ENCODE measurements at regions not wholly inside any gene's neighbourhood (a gene's known extent, or its start where the extent isn't known, plus 50 kb on each side); places are given as distances from the start of the nearest gene placed in this dataset.

- Histone ChIP-seq H3K4me1 (no peaks in the 10 kb centered on the region), H3K4me3 (no peak overlapping the region), H3K36me3 (no peaks in the 10 kb centered on the region), H3K27ac (no peak overlapping the region), H3K27me3 (ENCODE audit: low read depth) (no peaks in the 10 kb centered on the region), H3K9me3 (no peaks in the 10 kb centered on the region)
- ATAC-seq (no peak), DNase-seq (no peak)
- TF ChIP-seq, protein P1, sequence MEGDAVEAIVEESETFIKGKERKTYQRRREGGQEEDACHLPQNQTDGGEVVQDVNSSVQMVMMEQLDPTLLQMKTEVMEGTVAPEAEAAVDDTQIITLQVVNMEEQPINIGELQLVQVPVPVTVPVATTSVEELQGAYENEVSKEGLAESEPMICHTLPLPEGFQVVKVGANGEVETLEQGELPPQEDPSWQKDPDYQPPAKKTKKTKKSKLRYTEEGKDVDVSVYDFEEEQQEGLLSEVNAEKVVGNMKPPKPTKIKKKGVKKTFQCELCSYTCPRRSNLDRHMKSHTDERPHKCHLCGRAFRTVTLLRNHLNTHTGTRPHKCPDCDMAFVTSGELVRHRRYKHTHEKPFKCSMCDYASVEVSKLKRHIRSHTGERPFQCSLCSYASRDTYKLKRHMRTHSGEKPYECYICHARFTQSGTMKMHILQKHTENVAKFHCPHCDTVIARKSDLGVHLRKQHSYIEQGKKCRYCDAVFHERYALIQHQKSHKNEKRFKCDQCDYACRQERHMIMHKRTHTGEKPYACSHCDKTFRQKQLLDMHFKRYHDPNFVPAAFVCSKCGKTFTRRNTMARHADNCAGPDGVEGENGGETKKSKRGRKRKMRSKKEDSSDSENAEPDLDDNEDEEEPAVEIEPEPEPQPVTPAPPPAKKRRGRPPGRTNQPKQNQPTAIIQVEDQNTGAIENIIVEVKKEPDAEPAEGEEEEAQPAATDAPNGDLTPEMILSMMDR (IDR thresholded peaks at IDR 0.05), result no peak
- intact Hi-C loops (cut with DNase I), result no loop called here
Measured at GRCh38 chrX:130974323-130974722, 71.3 kb upstream of the ENOX2 start.

DNA sequence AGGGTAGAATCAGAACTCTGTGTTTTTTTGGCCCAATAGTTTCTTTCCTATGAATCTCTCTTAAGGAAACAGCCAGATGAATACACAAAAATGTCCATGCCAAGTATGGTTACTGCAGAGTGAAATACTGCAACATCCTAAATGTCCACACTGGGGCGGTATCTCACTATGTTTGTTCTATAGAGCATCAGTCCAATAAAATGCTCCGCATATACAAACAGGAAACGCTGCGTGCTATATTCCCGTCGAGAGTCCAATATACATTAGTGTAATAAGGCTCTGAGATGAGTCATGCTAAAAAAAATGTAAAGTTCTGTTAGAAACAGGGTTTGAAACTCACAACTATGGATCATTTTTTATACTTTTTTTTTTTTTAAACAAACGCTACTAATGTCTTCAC lies 72.9 kb upstream of the ENOX2 start:
- H3K4me3 ChIP-seq, result no peak overlapping the region
- H3K36me3 ChIP-seq, result no peaks in the 10 kb centered on the region
- intact Hi-C loops (cut with DNase I), result no loop called here
- no peak for DNase-seq
- no peaks in the 10 kb centered on the region for H3K9me3 ChIP-seq
- H3K27me3 ChIP-seq (ENCODE audit: low read depth), result no peaks in the 10 kb centered on the region
- H3K4me1 ChIP-seq, result no peaks in the 10 kb centered on the region
- no peak overlapping the region for H3K27ac ChIP-seq
- TF ChIP-seq, protein P1 (IDR thresholded peaks at IDR 0.05), result peak; percentile 31
- peak in 1 of 2 donors; percentile 50 for ATAC-seq

DNA sequence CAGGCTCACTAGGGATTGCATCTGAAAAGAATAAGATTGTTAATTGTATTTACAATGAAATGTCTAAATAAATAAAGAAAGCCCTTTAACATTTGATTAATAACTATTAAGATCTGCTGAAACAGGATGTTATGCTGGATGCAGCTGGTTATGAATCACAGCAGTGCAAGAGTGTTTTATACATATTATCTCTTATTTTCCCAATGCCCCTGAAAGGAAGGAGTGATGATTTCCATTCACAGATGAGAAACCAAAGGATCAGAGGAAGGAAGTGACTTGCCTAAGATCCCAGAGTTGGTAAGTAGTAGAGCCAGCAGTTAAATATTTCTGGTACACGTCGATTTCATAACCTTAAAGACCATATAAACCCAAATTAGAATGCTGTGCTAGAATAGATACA lies 76.3 kb upstream of the ARHGAP36 start:
- no peak for ATAC-seq
- TF ChIP-seq, protein P1 (IDR thresholded peaks at IDR 0.05), result no peak

DNA sequence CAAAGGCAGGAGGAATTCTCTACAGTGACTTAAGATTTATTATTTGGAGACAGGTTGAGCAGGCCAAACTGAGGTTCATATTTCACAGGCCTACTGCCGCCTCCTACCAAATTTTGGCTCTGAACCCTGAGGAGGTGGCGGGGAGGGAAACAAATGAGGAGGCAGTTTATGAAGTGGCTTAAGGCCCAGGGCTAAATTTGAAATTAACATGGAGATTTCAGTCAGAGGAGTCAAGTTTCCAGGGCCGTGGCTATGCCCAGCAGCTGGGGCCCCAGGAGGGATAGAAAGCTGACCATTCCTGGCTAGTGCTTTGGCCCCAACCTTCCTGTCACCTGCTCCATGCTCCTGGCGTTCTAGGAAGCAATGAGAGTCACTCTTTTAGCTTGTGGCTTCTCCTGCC lies 73.4 kb upstream of the ARHGAP36 start:
- H3K36me3 ChIP-seq, result no peaks in the 10 kb centered on the region
- H3K4me1 ChIP-seq, result no peaks in the 10 kb centered on the region
- no peak for ATAC-seq
- no peaks in the 10 kb centered on the region for H3K9me3 ChIP-seq
- no peaks in the 10 kb centered on the region for H3K27me3 ChIP-seq (ENCODE audit: low read depth)
- no peak overlapping the region for H3K27ac ChIP-seq
- intact Hi-C loops (cut with DNase I), result no loop called here
- no peak overlapping the region for H3K4me3 ChIP-seq
- no peak for DNase-seq
- TF ChIP-seq, protein P1 (IDR thresholded peaks at IDR 0.05), result no peak

More for the DNA sequence above, 76.3 kb upstream of the ARHGAP36 start:
- DNase-seq, result no peak
- Histone ChIP-seq H3K36me3 (no peaks in the 10 kb centered on the region), H3K9me3 (no peaks in the 10 kb centered on the region), H3K4me1 (no peaks in the 10 kb centered on the region), H3K4me3 (no peak overlapping the region), H3K27ac (no peak overlapping the region), H3K27me3 (ENCODE audit: low read depth) (no peaks in the 10 kb centered on the region)
- intact Hi-C loops (cut with DNase I), result no loop called here

DNA sequence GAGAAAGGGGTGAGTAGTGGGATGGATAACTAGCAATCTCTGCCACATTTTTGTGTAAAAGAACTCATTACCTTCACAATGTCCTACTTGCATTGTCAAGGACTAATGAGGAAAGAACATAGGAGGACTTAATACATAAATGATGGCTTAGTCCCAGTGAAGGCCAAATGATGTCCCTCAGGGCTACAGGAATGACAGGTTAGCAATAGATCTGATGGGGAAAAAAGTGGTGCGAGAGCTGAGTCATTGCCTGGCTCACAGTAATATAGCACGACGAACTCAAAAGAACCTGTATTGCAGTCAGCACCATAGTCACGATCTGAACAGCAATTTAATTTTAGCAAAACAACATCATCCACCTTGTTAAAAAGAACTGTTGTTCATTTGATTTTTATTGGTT lies 70.9 kb upstream of the ARHGAP36 start:
- intact Hi-C loops (cut with DNase I), result no loop called here
- no peaks in the 10 kb centered on the region for H3K9me3 ChIP-seq
- no peak overlapping the region for H3K27ac ChIP-seq
- no peak for ATAC-seq
- no peaks in the 10 kb centered on the region for H3K4me1 ChIP-seq
- no peak for DNase-seq
- no peaks in the 10 kb centered on the region for H3K36me3 ChIP-seq
- H3K4me3 ChIP-seq, result no peak overlapping the region
- H3K27me3 ChIP-seq (ENCODE audit: low read depth), result no peaks in the 10 kb centered on the region
- TF ChIP-seq, protein P1 (IDR thresholded peaks at IDR 0.05), result no peak

DNA sequence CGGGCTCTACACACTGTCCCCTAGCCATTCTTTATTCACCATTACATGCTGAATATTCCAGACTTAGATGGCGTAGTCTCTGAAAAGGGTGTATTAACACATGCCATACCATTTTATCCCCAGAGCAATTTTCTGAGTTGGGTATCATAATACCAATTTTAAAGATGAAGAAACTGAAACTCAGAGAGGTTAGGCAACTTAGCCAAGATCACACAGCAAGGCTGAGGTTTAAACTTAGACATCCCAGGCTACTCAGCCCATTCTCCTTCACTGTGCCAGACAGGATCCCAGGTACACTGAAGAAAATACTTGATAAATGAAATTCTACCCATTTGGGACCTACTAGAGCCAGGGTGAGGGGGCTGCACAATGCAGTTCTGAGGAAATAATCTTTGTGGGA lies 67.4 kb upstream of the ARHGAP36 start:
- Histone ChIP-seq H3K27ac (no peak overlapping the region), H3K9me3 (no peaks in the 10 kb centered on the region), H3K27me3 (ENCODE audit: low read depth) (no peaks in the 10 kb centered on the region), H3K4me1 (no peaks in the 10 kb centered on the region), H3K4me3 (no peak overlapping the region), H3K36me3 (no peaks in the 10 kb centered on the region)
- TF ChIP-seq, protein P1 (IDR thresholded peaks at IDR 0.05), result no peak
- intact Hi-C loops (cut with DNase I), result no loop called here
- ATAC-seq (no peak), DNase-seq (no peak)

Measured in lower lobe of right lung (tissue), 2 donors.